ENCODE measurements at regions not wholly inside any gene's neighbourhood (a gene's known extent, or its start where the extent isn't known, plus 50 kb on each side); places are given as distances from the start of the nearest gene placed in this dataset.

DNA sequence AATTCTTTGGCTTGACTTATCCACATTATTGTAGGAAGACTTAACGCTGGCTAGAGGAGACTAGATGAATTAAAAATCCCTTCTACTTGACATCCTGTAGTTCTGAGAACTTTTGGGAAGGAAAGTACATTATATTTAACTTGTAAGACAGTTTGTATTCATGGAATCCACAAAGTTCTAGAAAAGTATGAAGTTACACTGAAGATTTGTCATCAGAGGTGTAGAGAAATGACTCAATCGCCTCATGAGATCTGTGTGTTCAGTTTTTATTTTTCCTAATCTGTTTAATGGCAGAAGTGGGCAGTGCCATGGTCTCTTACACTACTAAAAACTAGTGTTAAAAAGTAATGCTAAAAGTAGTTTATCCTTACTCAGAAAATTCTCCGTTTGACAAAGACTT lies 89.1 kb upstream of the SMIM30 start:
- TF ChIP-seq, protein P1, sequence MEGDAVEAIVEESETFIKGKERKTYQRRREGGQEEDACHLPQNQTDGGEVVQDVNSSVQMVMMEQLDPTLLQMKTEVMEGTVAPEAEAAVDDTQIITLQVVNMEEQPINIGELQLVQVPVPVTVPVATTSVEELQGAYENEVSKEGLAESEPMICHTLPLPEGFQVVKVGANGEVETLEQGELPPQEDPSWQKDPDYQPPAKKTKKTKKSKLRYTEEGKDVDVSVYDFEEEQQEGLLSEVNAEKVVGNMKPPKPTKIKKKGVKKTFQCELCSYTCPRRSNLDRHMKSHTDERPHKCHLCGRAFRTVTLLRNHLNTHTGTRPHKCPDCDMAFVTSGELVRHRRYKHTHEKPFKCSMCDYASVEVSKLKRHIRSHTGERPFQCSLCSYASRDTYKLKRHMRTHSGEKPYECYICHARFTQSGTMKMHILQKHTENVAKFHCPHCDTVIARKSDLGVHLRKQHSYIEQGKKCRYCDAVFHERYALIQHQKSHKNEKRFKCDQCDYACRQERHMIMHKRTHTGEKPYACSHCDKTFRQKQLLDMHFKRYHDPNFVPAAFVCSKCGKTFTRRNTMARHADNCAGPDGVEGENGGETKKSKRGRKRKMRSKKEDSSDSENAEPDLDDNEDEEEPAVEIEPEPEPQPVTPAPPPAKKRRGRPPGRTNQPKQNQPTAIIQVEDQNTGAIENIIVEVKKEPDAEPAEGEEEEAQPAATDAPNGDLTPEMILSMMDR (IDR thresholded peaks at IDR 0.05) = no peak
- Histone ChIP-seq H3K4me1 (no peaks in the 10 kb centered on the region), H3K27me3 (no peaks in the 10 kb centered on the region), H3K27ac (no peak overlapping the region), H3K36me3 (no peaks in the 10 kb centered on the region), H3K9me3 (no peaks in the 10 kb centered on the region), H3K4me3 (no peak overlapping the region), H3K9ac (ENCODE audit: low read depth in 2 of 2, low read length in 2 of 2) (no peak overlapping the region)
- DNase-seq = no peak
- intact Hi-C loops (cut with DNase I) = no loop called here

DNA sequence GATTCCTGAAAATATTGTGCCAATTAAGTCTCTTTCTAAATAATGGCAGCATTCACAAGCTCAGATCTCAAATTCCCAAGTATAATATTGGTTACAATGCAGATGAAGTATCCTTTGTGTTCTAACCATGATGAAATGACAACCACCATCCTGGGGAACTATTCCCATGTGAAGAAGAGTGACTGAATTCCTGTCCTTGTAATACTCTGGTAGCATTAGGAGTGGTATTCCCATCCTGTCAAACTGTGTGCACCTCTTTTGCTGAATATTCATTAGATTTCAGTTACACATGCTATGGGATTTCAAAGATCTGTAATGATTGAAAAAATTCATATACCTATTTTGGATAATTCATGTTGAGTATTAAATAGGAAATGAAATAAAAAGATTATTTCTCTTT lies 86.1 kb upstream of the SMIM30 start:
- TF ChIP-seq, protein P1 (IDR thresholded peaks at IDR 0.05) = no peak
- H3K9ac ChIP-seq (ENCODE audit: low read depth in 2 of 2, low read length in 2 of 2) = no peak overlapping the region
- no peak overlapping the region for H3K27ac ChIP-seq
- H3K4me3 ChIP-seq = no peak overlapping the region
- no peak for DNase-seq
- H3K4me1 ChIP-seq = no peaks in the 10 kb centered on the region
- H3K36me3 ChIP-seq = no peaks in the 10 kb centered on the region
- no peaks in the 10 kb centered on the region for H3K9me3 ChIP-seq
- intact Hi-C loops (cut with DNase I) = no loop called here
- no peaks in the 10 kb centered on the region for H3K27me3 ChIP-seq

DNA sequence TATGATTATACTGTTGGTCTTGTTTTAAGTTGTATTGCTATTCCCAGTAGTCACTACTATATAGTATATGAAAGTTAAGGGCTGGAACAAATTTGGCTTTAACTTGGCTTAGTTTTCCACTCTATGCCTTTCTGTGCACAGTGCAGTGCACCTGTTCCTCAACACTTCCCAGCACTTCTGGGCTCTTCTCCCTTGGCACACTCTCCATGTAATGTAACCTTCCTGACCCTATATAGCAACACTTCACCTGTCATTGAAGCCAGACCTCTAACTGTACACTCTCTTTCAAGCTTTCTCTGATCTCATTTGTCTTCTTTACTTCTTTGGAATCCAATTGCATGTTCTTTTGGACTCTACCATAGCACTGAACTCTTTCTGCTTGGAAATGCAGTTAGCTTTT lies 83.9 kb upstream of the SMIM30 start:
- Histone ChIP-seq H3K27ac (no peak overlapping the region), H3K9me3 (no peaks in the 10 kb centered on the region), H3K9ac (ENCODE audit: low read depth in 2 of 2, low read length in 2 of 2) (no peak overlapping the region), H3K36me3 (no peaks in the 10 kb centered on the region), H3K4me1 (no peaks in the 10 kb centered on the region), H3K4me3 (no peak overlapping the region), H3K27me3 (no peaks in the 10 kb centered on the region)
- intact Hi-C loops (cut with DNase I) = no loop called here
- TF ChIP-seq, protein P1 (IDR thresholded peaks at IDR 0.05) = no peak
- DNase-seq = no peak

DNA sequence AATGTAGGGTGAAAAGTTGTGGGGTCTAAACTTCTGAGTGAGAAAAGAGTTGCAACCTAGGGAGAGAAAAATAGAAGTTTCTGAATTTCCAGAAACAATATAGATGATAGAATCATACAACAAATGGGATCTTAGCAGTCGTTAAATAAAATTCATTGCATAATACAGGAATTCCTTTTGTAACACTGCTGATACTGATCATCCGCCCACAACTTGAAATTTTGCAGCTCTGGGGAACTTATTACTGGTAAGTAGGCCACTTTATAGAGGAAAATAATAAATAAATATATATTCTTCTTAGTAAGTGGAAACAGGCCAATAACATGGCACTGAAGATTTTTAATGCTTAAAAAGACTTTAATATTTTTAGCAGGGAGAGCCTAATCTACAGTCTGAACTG lies 81.9 kb upstream of the SMIM30 start:
- Histone ChIP-seq H3K27ac (no peak overlapping the region), H3K4me1 (no peaks in the 10 kb centered on the region), H3K9me3 (no peaks in the 10 kb centered on the region), H3K9ac (ENCODE audit: low read depth in 2 of 2, low read length in 2 of 2) (no peak overlapping the region), H3K4me3 (no peak overlapping the region), H3K36me3 (no peaks in the 10 kb centered on the region), H3K27me3 (no peaks in the 10 kb centered on the region)
- TF ChIP-seq, protein P1 (IDR thresholded peaks at IDR 0.05) = no peak
- intact Hi-C loops (cut with DNase I) = no loop called here
- no peak for DNase-seq

DNA sequence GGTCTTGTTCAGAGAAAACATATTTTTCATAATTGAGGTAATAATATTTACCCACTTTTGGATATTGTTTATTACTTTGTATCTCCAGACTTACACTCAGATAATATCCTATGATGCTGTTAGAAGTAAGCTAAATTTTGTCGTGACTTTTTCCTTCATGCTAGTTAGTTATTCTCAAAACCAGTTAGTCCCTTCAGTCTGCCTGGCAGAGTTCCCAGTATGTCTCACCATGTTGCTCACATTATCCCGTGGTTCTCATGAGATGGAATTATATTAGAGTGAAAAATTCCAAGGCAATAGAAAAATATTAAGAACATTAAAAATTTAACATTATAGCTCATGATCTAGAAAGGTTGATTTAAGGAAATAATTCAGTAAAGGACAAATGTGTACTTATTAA lies 81.5 kb upstream of the SMIM30 start:
- intact Hi-C loops (cut with DNase I) = no loop called here
- no peak for DNase-seq
- H3K9ac ChIP-seq (ENCODE audit: low read depth in 2 of 2, low read length in 2 of 2) = no peak overlapping the region
- no peaks in the 10 kb centered on the region for H3K4me1 ChIP-seq
- no peaks in the 10 kb centered on the region for H3K9me3 ChIP-seq
- no peak overlapping the region for H3K4me3 ChIP-seq
- no peaks in the 10 kb centered on the region for H3K36me3 ChIP-seq
- H3K27me3 ChIP-seq = no peaks in the 10 kb centered on the region
- TF ChIP-seq, protein P1 (IDR thresholded peaks at IDR 0.05) = no peak
- no peak overlapping the region for H3K27ac ChIP-seq

DNA sequence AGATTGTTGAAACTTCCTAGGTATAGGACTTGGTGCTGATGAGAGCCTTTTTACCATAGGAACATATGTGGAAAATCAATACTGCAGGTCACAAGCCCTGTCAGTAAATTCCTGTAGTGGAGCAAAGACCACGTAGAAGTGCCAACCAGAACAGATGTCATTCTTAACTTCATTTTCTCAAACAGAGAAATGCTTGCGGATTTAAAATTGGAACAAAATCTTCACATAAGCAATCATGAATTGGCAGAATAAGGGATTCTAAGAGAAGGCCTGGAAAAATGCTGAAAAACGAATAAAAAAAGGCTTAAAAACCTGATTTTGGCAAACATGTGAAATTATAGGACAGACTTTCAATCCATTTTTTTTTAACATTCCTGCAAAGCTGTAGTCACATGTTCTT lies 80.8 kb upstream of the SMIM30 start:
- TF ChIP-seq, protein P1 (IDR thresholded peaks at IDR 0.05) = no peak
- H3K4me1 ChIP-seq = no peaks in the 10 kb centered on the region
- no peaks in the 10 kb centered on the region for H3K27me3 ChIP-seq
- intact Hi-C loops (cut with DNase I) = no loop called here
- no peak overlapping the region for H3K27ac ChIP-seq
- no peak overlapping the region for H3K9ac ChIP-seq (ENCODE audit: low read depth in 2 of 2, low read length in 2 of 2)
- DNase-seq = no peak
- H3K36me3 ChIP-seq = no peaks in the 10 kb centered on the region
- H3K9me3 ChIP-seq = no peaks in the 10 kb centered on the region
- H3K4me3 ChIP-seq = no peak overlapping the region
